B cell (primary cell): ENCODE measurements at regions not wholly inside any gene's neighbourhood (a gene's known extent, or its start where the extent isn't known, plus 50 kb on each side); places are given as distances from the start of the nearest gene placed in this dataset.

ENCODE experiments used
- ATAC-seq: fragments of 200-7000 bp; cut with Tn5 transposase; one replicate; pipeline ENCODE4 v1.10.0; 2021; ENCODE audit warnings: low read depth, mild to moderate bottlenecking, moderate number of reproducible peaks, moderate library complexity
- CTCF ChIA-PET: fragments of 350-600 bp; sonication (Branson Sonifier 250); formaldehyde crosslinking; loops from one replicate; lab custom pipeline; 2021; ENCODE audit warnings: antibody characterized with exemption, inconsistent platforms; lab: Charles Lee
- POLR2A ChIA-PET: fragments of 350-600 bp; sonication (Branson Sonifier 250); formaldehyde crosslinking; loops from one replicate; lab custom pipeline; 2021; ENCODE audit warnings: antibody characterized with exemption; lab: Charles Lee
- DNase-seq: peaks from one replicate; pipeline ENCODE4 v3.0.0; 2013
- H2AFZ ChIP-seq: 2 replicates; pipeline ENCODE4 v1.6.1; 2012; ENCODE audit warnings: mild to moderate bottlenecking, low read depth, low read length; ENCODE audit not compliant: insufficient read depth, poor library complexity, severe bottlenecking
- H3K27ac ChIP-seq, 2 donors: 1 replicate in 1 of 2; 2 replicates in 1 of 2; pipeline ENCODE4 v1.5.1; 2012 to 2013; ENCODE audit warnings: low read length in 2 of 2, mild to moderate bottlenecking in 2 of 2, moderate library complexity in 1 of 2
- H3K27me3 ChIP-seq, 4 experiments: fragments of 200-600 bp in 1 of 4; sonication (generic) in 1 of 4; replicated peaks in 1 of 4; 1 replicate in 2 of 4; 2 replicates in 2 of 4; pipeline versions ENCODE4 v1.6.1 to v1.7.0; 2013 to 2016; ENCODE audit warnings: low read length in 3 of 4, mild to moderate bottlenecking in 2 of 4, mixed read lengths in 1 of 4, moderate library complexity in 1 of 4; ENCODE audit not compliant: insufficient read depth in 4 of 4, control insufficient read depth in 3 of 4; ENCODE audit errors: control extremely low read depth in 1 of 4
- H3K36me3 ChIP-seq, 2 experiments: replicated peaks in 1 of 2; 1 replicate in 1 of 2; 2 replicates in 1 of 2; pipeline versions ENCODE4 v1.6.1 to v1.7.1; 2013; ENCODE audit warnings: low read length in 1 of 2; ENCODE audit not compliant: insufficient read depth in 2 of 2, control insufficient read depth in 1 of 2; ENCODE audit errors: control extremely low read depth in 1 of 2, extremely low read depth in 1 of 2
- H3K4me1 ChIP-seq, 2 donors: fragments of 200-600 bp in 1 of 2; sonication (generic) in 1 of 2; 1 replicate in 1 of 2; 2 replicates in 1 of 2; pipeline versions ENCODE4 v1.5.1 to v1.6.1; 2013 to 2017; ENCODE audit warnings: low read length in 2 of 2; ENCODE audit not compliant: control insufficient read depth in 2 of 2, insufficient read depth in 2 of 2
- H3K4me2 ChIP-seq: replicated peaks from 2 replicates; pipeline ENCODE3; 2012; ENCODE audit warnings: mild to moderate bottlenecking, low read depth, low read length; ENCODE audit not compliant: poor library complexity, severe bottlenecking
- H3K4me3 ChIP-seq, 5 experiments: fragments of 200-600 bp in 1 of 5; sonication (generic) in 1 of 5; 1 replicate in 3 of 5; 2 replicates in 2 of 5; pipeline versions ENCODE4 v1.5.1 to v1.7.0; 2011 to 2016; ENCODE audit warnings: low read length in 4 of 5, mild to moderate bottlenecking in 4 of 5, low read depth in 2 of 5, control low read depth in 1 of 5, moderate library complexity in 1 of 5; ENCODE audit not compliant: insufficient read depth in 1 of 5; ENCODE audit errors: control extremely low read depth in 1 of 5, extremely low read depth in 1 of 5
- H3K79me2 ChIP-seq: fragments of 200-600 bp; sonication (generic); one replicate; pipeline ENCODE4 v1.6.0; 2016; ENCODE audit warnings: low read length; ENCODE audit not compliant: control insufficient read depth, insufficient read depth
- H3K9ac ChIP-seq: fragments of 200-600 bp; sonication (generic); 2 replicates; pipeline ENCODE4 v1.6.1; 2017; ENCODE audit warnings: mild to moderate bottlenecking, low read length, moderate library complexity
- H3K9me3 ChIP-seq, 3 donors: one replicate each; pipeline versions ENCODE4 v1.6.1 to v1.7.1; 2013; ENCODE audit warnings: low read length in 2 of 3; ENCODE audit not compliant: control insufficient read depth in 2 of 3, insufficient read depth in 1 of 3; ENCODE audit errors: control extremely low read depth in 1 of 3
- H4K20me1 ChIP-seq: 2 replicates; pipeline ENCODE4 v1.6.0; 2012; ENCODE audit warnings: mild to moderate bottlenecking, low read length; ENCODE audit not compliant: insufficient read depth, control insufficient read depth, poor library complexity, severe bottlenecking
- H3K27ac Mint-ChIP-seq: one replicate; pipeline ENCODE4 v1.8.0; 2021; ENCODE audit warnings: mixed read lengths
- H3K27me3 Mint-ChIP-seq: one replicate; pipeline ENCODE4 v1.8.0; 2021; ENCODE audit warnings: mixed read lengths
- H3K4me1 Mint-ChIP-seq: one replicate; pipeline ENCODE4 v1.8.0; 2021; ENCODE audit warnings: mixed read lengths
- H3K4me3 Mint-ChIP-seq: one replicate; pipeline ENCODE4 v1.8.0; 2021; ENCODE audit warnings: mixed read lengths
- H3K9me3 Mint-ChIP-seq: one replicate; pipeline ENCODE4 v1.8.0; 2022; ENCODE audit warnings: mixed read lengths; ENCODE audit not compliant: insufficient read depth
- CTCF ChIP-seq: fragments of 200-600 bp; IDR thresholded peaks from one replicate; pipeline ENCODE4 v1.8.0; 2022; ENCODE audit warnings: antibody characterized with exemption, mild to moderate bottlenecking
- EZH2 ChIP-seq: IDR thresholded peaks from 2 replicates; pipeline ENCODE4 v1.6.1; 2012; ENCODE audit warnings: borderline replicate concordance, low read depth, mild to moderate bottlenecking, moderate library complexity, low read length; ENCODE audit not compliant: insufficient read depth, poor library complexity, severe bottlenecking
- WGBS: methylation state at CpG from one replicate; pipeline ENCODE4 v1.1.5; 2013; ENCODE audit warnings: missing lambda C conversion rate; ENCODE audit not compliant: insufficient coverage; 5-methylcytosine and 5-hydroxymethylcytosine counted together
- intact Hi-C: fragments of 100-400 bp; cut with micrococcal nuclease; formaldehyde crosslinking; loops from one replicate; pipeline ENCODE4 v1.10.0; 2022

- Histone ChIP-seq H3K27ac (no peak overlapping the region), H3K4me2 (no peak overlapping the region), H3K9me3 (peaks cover 0 to 3% (median 0%) of the 10 kb centered on the region in 3 donors), H3K9ac (no peak overlapping the region), H3K36me3 (no peaks in the 10 kb centered on the region), H3K27me3 (peaks cover 0 to 4% (median 0%) of the 10 kb centered on the region in 4 experiments), H3K4me3 (no peak overlapping the region), H3K79me2 (no peaks in the 10 kb centered on the region), H2AFZ (no peak overlapping the region), H4K20me1 (no peaks in the 10 kb centered on the region), H3K4me1 (no peaks in the 10 kb centered on the region)
- ChIA-PET CTCF (no interaction called here), POLR2A (no interaction called here)
- no peak overlapping the region for H3K27ac Mint-ChIP-seq
- no CpG with 5 or more reads among the region's 2 CpGs for WGBS
- H3K4me1 Mint-ChIP-seq, result no peaks in the 10 kb centered on the region
- no peak overlapping the region for H3K4me3 Mint-ChIP-seq
- peaks cover 10% of the 10 kb centered on the region for H3K27me3 Mint-ChIP-seq
- intact Hi-C loops, result no loop called here
- DNase-seq, result no peak
- no peak for TF ChIP-seq EZH2
- TF ChIP-seq CTCF, result no peak
- no peak for ATAC-seq
- H3K9me3 Mint-ChIP-seq, result no peaks in the 10 kb centered on the region
Measured at GRCh38 chr10:83926606-83927005, 212.7 kb upstream of the GHITM start.

- no peaks in the 10 kb centered on the region for H3K9me3 Mint-ChIP-seq
- H3K79me2 ChIP-seq, result no peaks in the 10 kb centered on the region
- ChIA-PET POLR2A (no interaction called here), CTCF (no interaction called here)
- no peaks in the 10 kb centered on the region for H4K20me1 ChIP-seq
- 64% methylated on average over 2 of the region's 2 CpGs for WGBS
- H3K36me3 ChIP-seq, result no peaks in the 10 kb centered on the region
- ATAC-seq (no peak), DNase-seq (no peak)
- no peak overlapping the region for H2AFZ ChIP-seq
- no peak overlapping the region for H3K4me2 ChIP-seq
- H3K27me3 ChIP-seq, result peaks cover 0 to 4% (median 0%) of the 10 kb centered on the region in 4 experiments
- no peaks in the 10 kb centered on the region for H3K4me1 Mint-ChIP-seq
- intact Hi-C loops, result no loop called here
- H3K9ac ChIP-seq, result no peak overlapping the region
- H3K9me3 ChIP-seq, result peaks cover 0 to 3% (median 0%) of the 10 kb centered on the region in 3 donors
- H3K27me3 Mint-ChIP-seq, result peaks cover 10% of the 10 kb centered on the region
- H3K4me1 ChIP-seq, result no peaks in the 10 kb centered on the region
- H3K27ac Mint-ChIP-seq, result no peak overlapping the region
- TF ChIP-seq CTCF, result no peak
- TF ChIP-seq EZH2, result no peak
- no peak overlapping the region for H3K4me3 ChIP-seq
- H3K27ac ChIP-seq, result no peak overlapping the region
- H3K4me3 Mint-ChIP-seq, result no peak overlapping the region
Measured at GRCh38 chr10:83927166-83927565, 212.1 kb upstream of the GHITM start.
